GM18909 (cell line): ENCODE measurements at regions not wholly inside any gene's neighbourhood (a gene's known extent, or its start where the extent isn't known, plus 50 kb on each side); places are given as distances from the start of the nearest gene placed in this dataset.
"Not testable (repeated sequence)": the region's sequence is repeated elsewhere in the genome, so short reads cannot be mapped to it uniquely, and the experiment has no call there.

ENCODE experiments used
- ATAC-seq: cut with Tn5 transposase; IDR thresholded peaks from one replicate; pipeline ENCODE4 v1.9.1; 2021; ENCODE audit warnings: mild to moderate bottlenecking; ENCODE audit not compliant: unreplicated experiment, poor library complexity

GRCh38 chr12:88870000-88870737 lies 289.9 kb upstream of the KITLG start:
- ATAC-seq = peak; percentile 24

GRCh38 chr12:88868050-88868449 lies 287.8 kb upstream of the KITLG start:
- ATAC-seq = no peak

- no peak for ATAC-seq
Observed at GRCh38 chr12:88867510-88867909, 287.2 kb upstream of the KITLG start.

GRCh38 chr12:88866881-88867280 lies 286.6 kb upstream of the KITLG start:
- no peak for ATAC-seq

- no peak for ATAC-seq
Observed at GRCh38 chr12:88865537-88865936, 285.3 kb upstream of the KITLG start.

- no peak for ATAC-seq
Observed at GRCh38 chr12:88860851-88861250, 280.6 kb upstream of the KITLG start.

- no peak for ATAC-seq
Observed at GRCh38 chr12:88856201-88856600, 275.9 kb upstream of the KITLG start.

GRCh38 chr12:88855301-88855700 lies 275.0 kb upstream of the KITLG start:
- no peak for ATAC-seq

- no peak for ATAC-seq
Observed at GRCh38 chr12:88854260-88854659, 274.0 kb upstream of the KITLG start.

- ATAC-seq = not testable (repeated sequence)
Observed at GRCh38 chr12:88847246-88847645, 267.0 kb upstream of the KITLG start.

- ATAC-seq = no peak
Observed at GRCh38 chr12:88844426-88844825, 264.2 kb upstream of the KITLG start.

GRCh38 chr12:88842314-88842713 lies 262.0 kb upstream of the KITLG start:
- no peak for ATAC-seq

- no peak for ATAC-seq
Observed at GRCh38 chr12:88839486-88839885, 259.2 kb upstream of the KITLG start.

GRCh38 chr12:88836156-88836555 lies 255.9 kb upstream of the KITLG start:
- ATAC-seq = no peak

- no peak for ATAC-seq
Observed at GRCh38 chr12:88834226-88834625, 254.0 kb upstream of the KITLG start.

- ATAC-seq = no peak
Observed at GRCh38 chr12:88833641-88834116, 253.4 kb upstream of the KITLG start.

- ATAC-seq = not testable (repeated sequence)
Observed at GRCh38 chr12:88828537-88828936, 248.3 kb upstream of the KITLG start.

- ATAC-seq = no peak
Observed at GRCh38 chr12:88820012-88820411, 239.7 kb upstream of the KITLG start.

GRCh38 chr12:88816201-88816600 lies 235.9 kb upstream of the KITLG start:
- ATAC-seq = no peak

GRCh38 chr12:88814779-88815178 lies 234.5 kb upstream of the KITLG start:
- no peak for ATAC-seq

- no peak for ATAC-seq
Observed at GRCh38 chr12:88812610-88813009, 232.3 kb upstream of the KITLG start.

GRCh38 chr12:88810806-88811205 lies 230.5 kb upstream of the KITLG start:
- ATAC-seq = no peak
